ENCODE measurements at regions not wholly inside any gene's neighbourhood (a gene's known extent, or its start where the extent isn't known, plus 50 kb on each side); places are given as distances from the start of the nearest gene placed in this dataset.

- TF ChIP-seq, protein P1, sequence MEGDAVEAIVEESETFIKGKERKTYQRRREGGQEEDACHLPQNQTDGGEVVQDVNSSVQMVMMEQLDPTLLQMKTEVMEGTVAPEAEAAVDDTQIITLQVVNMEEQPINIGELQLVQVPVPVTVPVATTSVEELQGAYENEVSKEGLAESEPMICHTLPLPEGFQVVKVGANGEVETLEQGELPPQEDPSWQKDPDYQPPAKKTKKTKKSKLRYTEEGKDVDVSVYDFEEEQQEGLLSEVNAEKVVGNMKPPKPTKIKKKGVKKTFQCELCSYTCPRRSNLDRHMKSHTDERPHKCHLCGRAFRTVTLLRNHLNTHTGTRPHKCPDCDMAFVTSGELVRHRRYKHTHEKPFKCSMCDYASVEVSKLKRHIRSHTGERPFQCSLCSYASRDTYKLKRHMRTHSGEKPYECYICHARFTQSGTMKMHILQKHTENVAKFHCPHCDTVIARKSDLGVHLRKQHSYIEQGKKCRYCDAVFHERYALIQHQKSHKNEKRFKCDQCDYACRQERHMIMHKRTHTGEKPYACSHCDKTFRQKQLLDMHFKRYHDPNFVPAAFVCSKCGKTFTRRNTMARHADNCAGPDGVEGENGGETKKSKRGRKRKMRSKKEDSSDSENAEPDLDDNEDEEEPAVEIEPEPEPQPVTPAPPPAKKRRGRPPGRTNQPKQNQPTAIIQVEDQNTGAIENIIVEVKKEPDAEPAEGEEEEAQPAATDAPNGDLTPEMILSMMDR (IDR thresholded peaks at IDR 0.05) = no peak
- TF ChIP-seq POLR2AphosphoS5 (IDR thresholded peaks at IDR 0.05) (no peak), POLR2A (IDR thresholded peaks at IDR 0.05) (no peak)
Observed at GRCh38 chr3:61331929-61332552, 80.8 kb upstream of the FHIT start.

Data from gastroesophageal sphincter (tissue), 3 donors.